ENCODE measurements at regions not wholly inside any gene's neighbourhood (a gene's known extent, or its start where the extent isn't known, plus 50 kb on each side); places are given as distances from the start of the nearest gene placed in this dataset.

DNA sequence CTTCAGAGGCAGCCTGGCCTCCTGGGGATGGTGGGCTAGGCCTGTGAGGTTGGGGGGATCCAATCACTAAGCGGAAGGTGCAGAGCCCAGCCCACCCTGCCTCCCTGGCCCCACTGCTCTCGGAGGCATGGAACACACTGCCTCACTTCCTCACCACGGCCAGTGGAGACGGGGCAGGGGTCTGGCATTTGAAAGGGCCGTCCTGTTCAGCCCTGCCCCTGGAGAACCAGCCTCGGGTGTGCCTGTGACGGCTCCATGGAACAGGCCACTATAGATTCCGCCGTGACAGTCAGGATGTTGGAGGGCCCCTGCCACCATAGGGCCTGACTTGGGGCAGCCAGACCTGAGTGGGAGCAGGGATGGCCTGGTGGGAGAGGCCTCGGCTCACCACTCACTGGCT is 110.2 kb downstream of the DACT2 start:
- no peak for TF ChIP-seq POLR2A (IDR thresholded peaks at IDR 0.05)
- TF ChIP-seq, protein P1, sequence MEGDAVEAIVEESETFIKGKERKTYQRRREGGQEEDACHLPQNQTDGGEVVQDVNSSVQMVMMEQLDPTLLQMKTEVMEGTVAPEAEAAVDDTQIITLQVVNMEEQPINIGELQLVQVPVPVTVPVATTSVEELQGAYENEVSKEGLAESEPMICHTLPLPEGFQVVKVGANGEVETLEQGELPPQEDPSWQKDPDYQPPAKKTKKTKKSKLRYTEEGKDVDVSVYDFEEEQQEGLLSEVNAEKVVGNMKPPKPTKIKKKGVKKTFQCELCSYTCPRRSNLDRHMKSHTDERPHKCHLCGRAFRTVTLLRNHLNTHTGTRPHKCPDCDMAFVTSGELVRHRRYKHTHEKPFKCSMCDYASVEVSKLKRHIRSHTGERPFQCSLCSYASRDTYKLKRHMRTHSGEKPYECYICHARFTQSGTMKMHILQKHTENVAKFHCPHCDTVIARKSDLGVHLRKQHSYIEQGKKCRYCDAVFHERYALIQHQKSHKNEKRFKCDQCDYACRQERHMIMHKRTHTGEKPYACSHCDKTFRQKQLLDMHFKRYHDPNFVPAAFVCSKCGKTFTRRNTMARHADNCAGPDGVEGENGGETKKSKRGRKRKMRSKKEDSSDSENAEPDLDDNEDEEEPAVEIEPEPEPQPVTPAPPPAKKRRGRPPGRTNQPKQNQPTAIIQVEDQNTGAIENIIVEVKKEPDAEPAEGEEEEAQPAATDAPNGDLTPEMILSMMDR (IDR thresholded peaks at IDR 0.05), result no peak
- intact Hi-C loops (cut with DNase I; ENCODE audit: low total_unique reads), result loop anchor here (10.0 kb wide), 1 partner anchor 85 kb away; no protein-coding TSS in a partner anchor
- no peak for DNase-seq (ENCODE audit: low spot score in 2 of 2)
- 84 to 85% methylated on average over 10 of the region's 10 CpGs for WGBS, 2 donors
- H3K4me3 ChIP-seq (ENCODE audit: low read depth, poor library complexity, severe bottlenecking), result no peak overlapping the region

DNA sequence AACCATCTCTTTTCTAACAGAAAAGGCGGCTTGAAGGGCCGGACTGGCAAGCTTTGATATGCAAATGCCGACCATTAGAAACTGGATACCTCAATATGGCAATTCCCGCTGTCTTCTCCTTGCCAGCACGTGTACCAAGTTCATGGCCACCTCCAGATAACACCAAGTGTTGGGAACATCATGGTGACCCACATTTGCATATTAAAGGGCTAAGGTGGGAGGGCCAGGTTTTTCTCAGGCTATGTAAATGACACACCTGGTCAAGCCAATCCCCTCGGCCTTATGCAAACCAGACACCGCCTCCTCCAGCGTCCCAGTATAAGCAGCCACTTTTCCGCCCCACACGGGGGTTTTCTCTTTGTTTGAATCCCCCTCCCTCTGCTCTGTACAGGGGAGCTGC is 110.7 kb downstream of the DACT2 start:
- 81 to 84% methylated on average over 10 of the region's 10 CpGs for WGBS, 2 donors
- DNase-seq (ENCODE audit: low spot score in 2 of 2), result no peak
- intact Hi-C loops (cut with DNase I; ENCODE audit: low total_unique reads), result loop anchor here (10.0 kb wide), 1 partner anchor 86 kb away; no protein-coding TSS in a partner anchor
- no peak for TF ChIP-seq POLR2A (IDR thresholded peaks at IDR 0.05)
- TF ChIP-seq, protein P1 (IDR thresholded peaks at IDR 0.05), result no peak
- H3K4me3 ChIP-seq (ENCODE audit: low read depth, poor library complexity, severe bottlenecking), result no peak overlapping the region

DNA sequence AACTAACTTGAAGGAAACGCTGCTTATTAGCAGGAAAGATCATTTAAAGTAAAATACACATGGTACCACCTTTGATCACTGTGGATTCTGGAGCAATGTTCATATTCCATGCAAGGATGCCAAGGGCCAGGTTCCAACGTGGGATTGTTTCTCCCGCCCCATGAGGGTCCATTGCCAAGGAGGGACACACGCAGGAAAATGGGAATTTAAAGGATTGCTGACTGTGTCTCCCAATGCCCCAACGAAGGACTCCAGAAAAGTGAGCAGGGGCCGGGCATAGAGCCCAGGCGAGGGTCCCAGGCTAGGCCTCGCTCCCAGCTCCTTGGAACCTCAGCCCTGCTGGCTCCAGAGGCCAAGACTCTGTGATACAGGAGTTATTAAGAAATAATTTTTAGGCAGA is 111.2 kb downstream of the DACT2 start:
- DNase-seq (ENCODE audit: low spot score in 2 of 2), result no peak
- TF ChIP-seq, protein P1 (IDR thresholded peaks at IDR 0.05), result no peak
- no peak for TF ChIP-seq POLR2A (IDR thresholded peaks at IDR 0.05)
- no peak overlapping the region for H3K4me3 ChIP-seq (ENCODE audit: low read depth, poor library complexity, severe bottlenecking)
- intact Hi-C loops (cut with DNase I; ENCODE audit: low total_unique reads), result loop anchor here (10.0 kb wide), 1 partner anchor 86 kb away; no protein-coding TSS in a partner anchor
- 78 to 79% methylated on average over 8 of the region's 8 CpGs for WGBS, 2 donors

DNA sequence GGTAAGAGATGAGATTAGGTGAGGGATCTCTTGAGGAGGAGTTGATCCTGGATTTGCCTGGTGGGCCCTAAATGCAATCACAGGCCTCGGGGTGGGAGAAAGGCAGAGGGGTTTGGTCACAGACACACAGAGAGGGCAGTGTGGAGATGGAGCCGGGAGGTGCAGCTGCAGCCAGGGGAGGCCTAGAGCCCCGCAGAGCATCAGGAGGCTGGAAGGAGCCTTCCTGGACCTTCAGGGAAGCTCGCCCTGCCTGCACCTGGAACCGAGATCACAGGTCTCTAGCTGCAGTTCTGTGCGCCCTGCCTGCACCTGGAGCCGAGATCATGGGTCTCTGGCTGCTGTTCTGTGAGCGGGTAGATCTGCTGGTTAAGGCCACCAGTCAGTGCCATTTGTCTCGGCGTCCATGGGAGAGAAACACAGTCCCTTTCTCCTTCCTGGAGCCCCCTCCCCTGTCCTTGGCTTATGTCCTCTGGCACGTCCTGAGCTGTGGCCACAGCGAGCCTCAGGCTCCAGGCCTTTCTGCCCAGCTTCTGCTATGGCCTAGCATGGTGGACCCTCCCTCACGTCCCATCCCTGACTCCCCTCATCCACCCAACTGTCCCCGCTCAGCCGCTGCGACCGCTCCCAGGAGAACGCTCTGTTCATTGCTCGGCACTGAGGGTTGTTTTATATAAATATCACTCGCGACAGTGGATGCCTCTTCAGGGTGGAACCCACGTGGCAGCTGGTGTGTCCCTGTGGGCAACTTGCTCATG is 112.0 kb downstream of the DACT2 start:
- intact Hi-C loops (cut with DNase I; ENCODE audit: low total_unique reads), result loop anchor here (10.0 kb wide), 1 partner anchor 87 kb away; no protein-coding TSS in a partner anchor
- WGBS, 2 donors, result 77 to 86% methylated on average over 22 of the region's 22 CpGs

DNA sequence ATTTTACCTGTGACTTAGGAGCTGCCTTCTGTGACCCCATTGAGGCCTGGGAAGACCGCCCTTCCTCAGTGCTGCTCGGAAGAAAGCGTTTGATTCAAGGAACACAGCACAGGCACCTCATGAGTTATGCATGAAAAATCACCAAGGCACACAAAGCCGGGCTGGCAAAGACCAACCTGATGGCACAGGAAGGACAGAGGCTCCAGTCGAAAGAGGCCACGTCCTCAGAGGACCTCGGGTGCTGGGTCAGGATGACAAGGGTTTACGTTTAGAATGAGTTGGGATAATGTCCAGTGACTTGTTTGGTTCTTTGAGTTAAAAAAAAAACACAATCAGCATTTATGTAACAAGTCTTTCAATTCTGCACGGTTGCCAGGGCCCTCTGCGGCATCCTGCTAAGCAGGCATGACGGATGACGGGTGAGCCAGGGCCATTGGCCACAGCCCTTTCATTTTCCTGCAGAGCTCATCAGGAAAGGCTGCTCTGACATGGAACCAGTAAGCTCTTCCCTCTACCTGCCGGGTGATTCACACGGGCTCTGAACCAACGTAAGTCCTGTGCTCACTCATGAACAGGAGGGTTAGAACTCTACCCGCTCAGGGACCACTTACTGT is 112.8 kb downstream of the DACT2 start:
- no peak overlapping the region for H3K4me3 ChIP-seq (ENCODE audit: low read depth, poor library complexity, severe bottlenecking)
- intact Hi-C loops (cut with DNase I; ENCODE audit: low total_unique reads), result loop anchor here (10.0 kb wide), 1 partner anchor 88 kb away; no protein-coding TSS in a partner anchor
- TF ChIP-seq, protein P1 (IDR thresholded peaks at IDR 0.05), result no peak
- TF ChIP-seq POLR2A (IDR thresholded peaks at IDR 0.05), result no peak
- no peak for DNase-seq (ENCODE audit: low spot score in 2 of 2)
- WGBS, 2 donors, result 66 to 69% methylated on average over 16 of the region's 16 CpGs

More for the DNA sequence above, 112.0 kb downstream of the DACT2 start:
- TF ChIP-seq POLR2A (IDR thresholded peaks at IDR 0.05), result no peak
- TF ChIP-seq, protein P1 (IDR thresholded peaks at IDR 0.05), result no peak
- H3K4me3 ChIP-seq (ENCODE audit: low read depth, poor library complexity, severe bottlenecking), result no peak overlapping the region
- DNase-seq (ENCODE audit: low spot score in 2 of 2), result no peak

Data from lower leg skin (tissue), 4 donors.